Mesendoderm (in vitro differentiated cells): ENCODE measurements at regions not wholly inside any gene's neighbourhood (a gene's known extent, or its start where the extent isn't known, plus 50 kb on each side); places are given as distances from the start of the nearest gene placed in this dataset.
A peak's percentile ranks its signal among the peaks of the same experiment; 100 is the strongest.

Experiments
- DNase-seq: peaks from one replicate; pipeline ENCODE4 v3.0.0; 2013
- H2AK5ac ChIP-seq: 2 replicates; pipeline ENCODE4 v1.6.1; 2013; ENCODE audit warnings: low read length, inconsistent platforms
- H2BK120ac ChIP-seq: 2 replicates; pipeline ENCODE4 v1.6.1; 2013; ENCODE audit warnings: low read depth, mild to moderate bottlenecking, low read length, moderate library complexity, mixed read lengths
- H2BK15ac ChIP-seq: replicated peaks from 2 replicates; pipeline ENCODE4 v1.6.1; 2013; ENCODE audit warnings: low read depth, mild to moderate bottlenecking, moderate library complexity
- H2BK5ac ChIP-seq: 2 replicates; pipeline ENCODE4 v1.6.1; 2013; ENCODE audit warnings: low read length, inconsistent platforms
- H3K18ac ChIP-seq: 2 replicates; pipeline ENCODE4 v1.6.1; 2013; ENCODE audit warnings: mild to moderate bottlenecking, low read length, mixed read lengths
- H3K23ac ChIP-seq: one replicate; pipeline ENCODE4 v1.6.1; 2013; ENCODE audit warnings: low read length
- H3K27ac ChIP-seq: 2 replicates; pipeline ENCODE4 v1.5.1; 2013; ENCODE audit warnings: low read depth, mild to moderate bottlenecking, inconsistent platforms, low read length, moderate library complexity
- H3K27me3 ChIP-seq: 2 replicates; pipeline ENCODE4 v1.6.1; 2013; ENCODE audit warnings: low read length, control low read depth, mild to moderate bottlenecking, inconsistent platforms; ENCODE audit not compliant: insufficient read depth, poor library complexity
- H3K36me3 ChIP-seq: 2 replicates; pipeline ENCODE4 v1.6.1; 2013; ENCODE audit warnings: low read length, inconsistent platforms; ENCODE audit not compliant: control insufficient read depth, insufficient read depth
- H3K4ac ChIP-seq: one replicate; pipeline ENCODE4 v1.6.1; 2013; ENCODE audit warnings: low read depth, mild to moderate bottlenecking, low read length, moderate library complexity
- H3K4me1 ChIP-seq: 2 replicates; pipeline ENCODE4 v1.6.1; 2013; ENCODE audit warnings: low read depth, low read length, inconsistent platforms; ENCODE audit not compliant: control insufficient read depth
- H3K4me2 ChIP-seq: 2 replicates; pipeline ENCODE4 v1.6.1; 2013; ENCODE audit warnings: low read length
- H3K4me3 ChIP-seq: 2 replicates; pipeline ENCODE4 v1.5.1; 2013; ENCODE audit warnings: mild to moderate bottlenecking, low read length
- H3K56ac ChIP-seq: one replicate; pipeline ENCODE4 v1.6.1; 2013; ENCODE audit warnings: low read length
- H3K79me1 ChIP-seq: 2 replicates; pipeline ENCODE4 v1.6.1; 2013; ENCODE audit warnings: low read length, inconsistent platforms
- H3K79me2 ChIP-seq: 2 replicates; pipeline ENCODE4 v1.6.1; 2013; ENCODE audit warnings: mild to moderate bottlenecking, low read length; ENCODE audit not compliant: control insufficient read depth, insufficient read depth
- H3K9ac ChIP-seq: 2 replicates; pipeline ENCODE4 v1.6.1; 2013; ENCODE audit warnings: low read length, inconsistent platforms
- H4K5ac ChIP-seq: one replicate; pipeline ENCODE4 v1.6.1; 2013; ENCODE audit warnings: low read length
- H4K8ac ChIP-seq: one replicate; pipeline ENCODE4 v1.6.1; 2013; ENCODE audit warnings: low read depth, mild to moderate bottlenecking, control low read depth, low read length, moderate library complexity
- WGBS: extraction: QIAGEN DNeasy Blood & Tissue Kit; methylation state at CpG from one replicate; pipeline ENCODE4 v1.1.7; 2013; ENCODE audit warnings: low lambda C conversion rate, missing lambda C conversion rate; ENCODE audit not compliant: insufficient coverage; ENCODE audit errors: extremely low coverage; 5-methylcytosine and 5-hydroxymethylcytosine counted together

DNA sequence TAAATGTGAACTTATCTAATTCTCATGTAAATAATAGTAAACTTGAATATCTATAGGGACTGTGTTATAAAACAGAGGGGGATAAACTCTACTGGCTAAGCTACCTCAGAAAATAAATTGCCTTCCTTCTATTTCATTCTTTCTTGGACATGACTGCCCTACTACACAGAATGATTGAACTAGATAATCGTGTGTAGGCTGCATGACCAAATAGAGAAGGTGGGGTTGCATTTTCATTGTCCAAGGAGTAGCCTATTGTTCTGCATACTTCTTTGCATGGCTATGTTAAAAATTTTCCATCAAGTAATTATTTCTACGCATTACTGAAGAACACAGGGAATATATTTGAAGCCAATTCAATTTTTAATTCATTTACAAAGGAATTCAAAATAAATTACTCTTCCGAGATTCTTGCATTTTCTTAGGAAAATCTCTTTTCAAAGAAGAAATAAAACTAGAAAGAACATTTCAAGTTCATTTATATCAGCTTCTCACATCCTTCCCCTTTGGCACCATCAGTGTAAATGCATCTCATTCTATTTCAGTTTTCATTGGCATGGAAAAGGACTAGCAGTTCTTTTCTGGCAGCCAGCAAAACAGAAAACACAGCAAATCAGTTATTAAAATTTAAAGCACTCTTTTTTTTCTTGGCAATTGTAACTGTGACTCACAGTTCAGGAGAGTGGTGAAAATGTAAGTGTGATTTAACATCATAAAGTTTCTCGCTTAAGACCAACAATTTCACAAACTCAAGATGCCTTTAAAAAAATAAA, 714.7 kb downstream of the NCAM2 start:
- no peaks in the 10 kb centered on the region for H3K79me2 ChIP-seq
- H3K27me3 ChIP-seq, result no peaks in the 10 kb centered on the region
- H2BK15ac ChIP-seq, result no peak overlapping the region
- no peak overlapping the region for H2BK120ac ChIP-seq
- H2BK5ac ChIP-seq, result no peak overlapping the region
- H3K36me3 ChIP-seq, result no peaks in the 10 kb centered on the region
- H3K4ac ChIP-seq, result no peak overlapping the region
- H3K4me2 ChIP-seq, result no peak overlapping the region
- no peak overlapping the region for H3K23ac ChIP-seq
- no peak overlapping the region for H3K18ac ChIP-seq
- DNase-seq, result no peak
- no peak overlapping the region for H3K56ac ChIP-seq
- H4K8ac ChIP-seq, result no peak overlapping the region
- no peaks in the 10 kb centered on the region for H3K79me1 ChIP-seq
- WGBS, result no CpG with 5 or more reads among the region's 4 CpGs
- H3K9ac ChIP-seq, result no peak overlapping the region
- no peak overlapping the region for H2AK5ac ChIP-seq
- no peak overlapping the region for H3K4me3 ChIP-seq
- no peak overlapping the region for H3K27ac ChIP-seq
- H3K4me1 ChIP-seq, result no peaks in the 10 kb centered on the region
- H4K5ac ChIP-seq, result no peak overlapping the region

DNA sequence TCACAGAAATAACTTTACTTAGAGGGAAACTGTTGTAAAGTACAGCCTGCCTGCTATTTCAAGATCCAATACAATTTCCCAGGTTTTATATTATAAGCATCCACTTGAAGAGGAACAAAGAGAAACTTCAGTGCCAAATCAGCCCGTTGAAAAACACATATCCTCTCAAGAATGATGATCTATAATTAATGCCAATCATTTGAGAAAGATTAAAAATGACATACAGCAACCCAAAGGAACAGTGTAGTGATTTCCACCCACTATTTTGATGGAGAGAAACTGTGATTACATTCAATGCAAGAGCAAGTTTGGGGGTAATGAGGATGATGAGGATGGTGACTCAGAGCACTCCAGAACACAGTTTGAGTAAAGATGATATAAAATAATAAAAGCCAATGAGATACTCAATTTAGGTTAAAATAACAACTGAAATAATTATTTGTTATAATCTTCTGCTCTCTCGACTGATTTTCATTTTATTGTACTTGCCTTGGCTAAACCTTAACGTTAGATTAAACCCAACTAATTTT, 715.5 kb downstream of the NCAM2 start:
- no peak for DNase-seq
- H3K4me3 ChIP-seq, result no peak overlapping the region
- H3K4me1 ChIP-seq, result no peaks in the 10 kb centered on the region
- H3K4ac ChIP-seq, result no peak overlapping the region
- H3K36me3 ChIP-seq, result no peaks in the 10 kb centered on the region
- H2BK120ac ChIP-seq, result no peak overlapping the region
- H3K9ac ChIP-seq, result no peak overlapping the region
- no peak overlapping the region for H4K5ac ChIP-seq
- H3K27ac ChIP-seq, result no peak overlapping the region
- no peaks in the 10 kb centered on the region for H3K79me1 ChIP-seq
- WGBS, result no CpG with 5 or more reads among the region's 3 CpGs
- no peak overlapping the region for H3K56ac ChIP-seq
- no peaks in the 10 kb centered on the region for H3K79me2 ChIP-seq
- no peak overlapping the region for H2BK5ac ChIP-seq
- no peak overlapping the region for H3K18ac ChIP-seq
- H4K8ac ChIP-seq, result no peak overlapping the region
- H3K27me3 ChIP-seq, result no peaks in the 10 kb centered on the region
- H3K23ac ChIP-seq, result no peak overlapping the region
- H2BK15ac ChIP-seq, result no peak overlapping the region
- H2AK5ac ChIP-seq, result no peak overlapping the region
- no peak overlapping the region for H3K4me2 ChIP-seq

DNA sequence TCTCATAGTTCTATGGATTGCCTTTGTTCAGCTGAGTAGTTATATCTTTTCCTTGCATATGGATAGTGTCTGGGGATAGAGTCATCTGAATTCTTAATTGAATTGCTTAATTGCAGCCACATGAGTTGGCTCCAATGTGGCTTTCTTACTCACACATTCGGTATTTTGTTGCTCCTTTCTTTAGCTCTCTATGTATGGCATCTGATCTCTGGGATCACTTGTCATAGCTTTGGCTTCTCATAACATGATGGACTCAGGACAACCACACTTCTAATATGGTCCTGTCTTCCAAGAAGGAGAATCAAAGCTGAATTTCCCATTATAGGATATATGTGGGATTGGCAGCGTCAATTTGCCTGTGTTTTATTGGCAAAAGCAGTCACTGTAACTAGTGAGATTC, 716.2 kb downstream of the NCAM2 start:
- H3K18ac ChIP-seq, result no peak overlapping the region
- no peaks in the 10 kb centered on the region for H3K36me3 ChIP-seq
- H2BK120ac ChIP-seq, result no peak overlapping the region
- WGBS, result no CpG with 5 or more reads among the region's 2 CpGs
- no peak overlapping the region for H3K9ac ChIP-seq
- peak; percentile 7 for DNase-seq
- H4K8ac ChIP-seq, result no peak overlapping the region
- no peak overlapping the region for H3K56ac ChIP-seq
- no peaks in the 10 kb centered on the region for H3K79me2 ChIP-seq
- H3K27ac ChIP-seq, result no peak overlapping the region
- no peaks in the 10 kb centered on the region for H3K4me1 ChIP-seq
- H2BK5ac ChIP-seq, result no peak overlapping the region
- no peak overlapping the region for H4K5ac ChIP-seq
- H3K4ac ChIP-seq, result no peak overlapping the region
- no peak overlapping the region for H2AK5ac ChIP-seq
- H3K4me3 ChIP-seq, result no peak overlapping the region
- H3K79me1 ChIP-seq, result no peaks in the 10 kb centered on the region
- no peaks in the 10 kb centered on the region for H3K27me3 ChIP-seq
- H2BK15ac ChIP-seq, result no peak overlapping the region
- H3K23ac ChIP-seq, result no peak overlapping the region
- no peak overlapping the region for H3K4me2 ChIP-seq

DNA sequence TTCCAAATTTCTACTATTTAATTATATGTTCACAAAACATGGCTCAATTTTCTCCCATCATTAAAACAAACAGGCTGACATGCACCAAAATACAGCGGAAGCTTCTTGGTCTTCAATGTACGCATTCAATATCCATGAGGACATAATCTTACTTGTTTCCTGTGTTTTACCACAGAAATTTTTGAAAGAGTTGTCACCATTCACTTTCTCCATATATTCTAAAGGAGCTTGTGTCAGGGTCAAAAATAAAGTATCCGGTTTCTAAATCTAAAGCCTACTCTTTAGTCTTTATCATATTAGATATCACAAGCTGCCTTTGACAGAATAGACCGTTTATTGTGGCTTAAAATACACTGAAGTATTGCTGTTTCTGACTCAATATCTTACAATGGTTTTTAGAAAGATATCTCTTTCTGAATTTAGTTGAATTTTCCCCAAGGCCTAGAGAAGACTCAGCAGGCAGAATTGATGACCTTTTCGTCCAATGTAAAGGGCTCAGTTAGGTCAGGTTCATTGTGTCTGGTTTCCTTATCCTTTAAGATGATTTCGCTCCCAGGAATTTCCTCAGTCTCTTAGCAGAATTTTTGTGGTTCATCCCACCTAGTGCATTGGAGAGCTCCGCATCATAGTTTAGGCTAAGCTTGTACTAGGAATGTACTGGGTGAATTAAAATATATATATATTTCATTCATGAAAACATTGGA, 717.2 kb downstream of the NCAM2 start:
- H3K9ac ChIP-seq, result no peak overlapping the region
- H3K79me2 ChIP-seq, result no peaks in the 10 kb centered on the region
- H3K27me3 ChIP-seq, result no peaks in the 10 kb centered on the region
- H3K56ac ChIP-seq, result no peak overlapping the region
- H3K23ac ChIP-seq, result no peak overlapping the region
- DNase-seq, result peak; percentile 4
- WGBS, result no CpG with 5 or more reads among the region's 7 CpGs
- no peak overlapping the region for H2BK5ac ChIP-seq
- no peak overlapping the region for H4K5ac ChIP-seq
- no peak overlapping the region for H3K27ac ChIP-seq
- no peaks in the 10 kb centered on the region for H3K79me1 ChIP-seq
- H3K4me1 ChIP-seq, result no peaks in the 10 kb centered on the region
- H3K4me2 ChIP-seq, result no peak overlapping the region
- no peak overlapping the region for H2AK5ac ChIP-seq
- no peak overlapping the region for H2BK15ac ChIP-seq
- H4K8ac ChIP-seq, result no peak overlapping the region
- H2BK120ac ChIP-seq, result no peak overlapping the region
- no peak overlapping the region for H3K4me3 ChIP-seq
- H3K36me3 ChIP-seq, result no peaks in the 10 kb centered on the region
- no peak overlapping the region for H3K4ac ChIP-seq
- H3K18ac ChIP-seq, result no peak overlapping the region

DNA sequence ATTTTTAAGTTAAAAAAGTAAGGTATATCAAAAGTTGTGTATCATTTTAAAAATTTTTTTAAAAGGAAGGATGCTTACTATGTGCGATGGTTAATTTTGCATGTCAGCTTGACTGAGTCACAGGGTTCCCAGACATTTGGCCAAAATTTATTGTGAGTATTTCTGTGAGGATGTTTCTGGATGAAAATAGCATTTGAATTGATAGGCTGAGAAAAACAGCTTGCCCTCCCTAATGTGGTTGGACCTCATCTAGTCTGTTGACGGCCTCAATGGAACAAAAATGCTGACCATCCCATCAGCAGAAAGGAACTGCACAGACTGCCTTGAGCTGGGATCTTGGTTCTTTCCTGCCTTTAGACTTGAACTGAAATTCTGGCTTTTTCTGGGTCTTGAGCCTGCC, 724.5 kb downstream of the NCAM2 start:
- Histone ChIP-seq H3K4ac (no peak overlapping the region), H3K23ac (no peak overlapping the region), H4K8ac (no peak overlapping the region), H3K79me2 (no peaks in the 10 kb centered on the region), H3K36me3 (no peaks in the 10 kb centered on the region), H2BK5ac (no peak overlapping the region), H3K4me1 (no peaks in the 10 kb centered on the region), H4K5ac (no peak overlapping the region), H3K27me3 (no peaks in the 10 kb centered on the region), H3K56ac (no peak overlapping the region), H3K27ac (no peak overlapping the region), H3K9ac (no peak overlapping the region), H2BK15ac (no peak overlapping the region), H3K79me1 (no peaks in the 10 kb centered on the region), H2AK5ac (no peak overlapping the region), H2BK120ac (no peak overlapping the region), H3K4me3 (no peak overlapping the region), H3K18ac (no peak overlapping the region), H3K4me2 (no peak overlapping the region)
- DNase-seq, result no peak
- WGBS, result no CpG with 5 or more reads among the region's 2 CpGs
